K562 (cell line): ENCODE measurements at regions not wholly inside any gene's neighbourhood (a gene's known extent, or its start where the extent isn't known, plus 50 kb on each side); places are given as distances from the start of the nearest gene placed in this dataset.
"Not testable (repeated sequence)": the region's sequence is repeated elsewhere in the genome, so short reads cannot be mapped to it uniquely, and the experiment has no call there.

Source experiments
- ATAC-seq: fragments of 200-7000 bp; cut with Tn5 transposase; 3 replicates; pipeline ENCODE4 v1.9.1; 2020; ENCODE audit warnings: moderate library complexity
- BruUV-seq: library from RNA; stranded (reverse); fragments of 400-500 nt; replicated peaks from 2 replicates; lab custom pipeline; 2021; lab: Mats Ljungman, UMichigan
- CTCF ChIA-PET: fragments of 300-600 bp; formaldehyde crosslinking; extraction: SDS; loops from one replicate; lab custom pipeline; 2021; ENCODE audit warnings: low intra/inter-chr PET ratio; lab: Yijun Ruan, JAX
- POLR2A ChIA-PET: fragments of 300-600, 350-650 bp; sonication (Branson Sonifier 250); formaldehyde crosslinking; extraction: SDS; loops from one replicate; lab custom pipeline; 2021; ENCODE audit warnings: antibody characterized with exemption, inconsistent platforms; lab: Yijun Ruan, JAX
- DNase-seq, 4 experiments: peaks; one replicate each; pipeline versions ENCODE4 v3.0.0 to v3.0.0-alpha.2; 2011 to 2018; ENCODE audit warnings: low spot score in 3 of 4, mixed read lengths in 3 of 4; ENCODE audit errors: extremely low read depth in 1 of 4
- FAIRE-seq: peaks from 2 replicates; lab custom pipeline; 2011; peaks lifted over from hg19 to GRCh38; lab: Jason Lieb, UNC
- H2AFZ ChIP-seq: 2 replicates; pipeline ENCODE4 v1.6.0; 2011; ENCODE audit warnings: low read depth, low read length, control low read depth, inconsistent platforms
- H3K27ac ChIP-seq: fragments of 200-600 bp; 3 replicates; pipeline ENCODE4 v1.8.0; 2011; ENCODE audit warnings: low read depth, mild to moderate bottlenecking, control low read depth, inconsistent platforms, low read length, moderate library complexity, mixed read lengths; ENCODE audit errors: extremely low read depth
- H3K27me3 ChIP-seq, 2 experiments: fragments of 300-600 bp in 1 of 2; 2 replicates in 1 of 2; 3 replicates in 1 of 2; pipeline versions ENCODE4 v1.6.0 to v1.8.0; 2011; ENCODE audit warnings: inconsistent platforms in 2 of 2, low read length in 2 of 2, mild to moderate bottlenecking in 1 of 2, mixed read lengths in 1 of 2, moderate library complexity in 1 of 2; ENCODE audit not compliant: control insufficient read depth in 2 of 2, insufficient read depth in 2 of 2
- H3K36me3 ChIP-seq: fragments of 300-600 bp; 3 replicates; pipeline ENCODE4 v1.8.0; 2011; ENCODE audit warnings: mild to moderate bottlenecking, low read length, inconsistent platforms; ENCODE audit not compliant: control insufficient read depth, insufficient read depth
- H3K4me1 ChIP-seq, 2 experiments: fragments of 200-600 bp in 1 of 2; replicated peaks in 1 of 2; 2 replicates in 1 of 2; 3 replicates in 1 of 2; pipeline versions ENCODE4 v1.5.1 to v1.8.0; 2011; ENCODE audit warnings: inconsistent platforms in 2 of 2, low read length in 2 of 2, mild to moderate bottlenecking in 1 of 2, mixed read lengths in 1 of 2, moderate library complexity in 1 of 2; ENCODE audit not compliant: control insufficient read depth in 2 of 2, insufficient read depth in 2 of 2
- H3K4me2 ChIP-seq: 2 replicates; pipeline ENCODE4 v1.6.1; 2011; ENCODE audit warnings: low read length, control low read depth, inconsistent platforms, mixed read lengths; ENCODE audit not compliant: insufficient read depth
- H3K4me3 ChIP-seq: fragments of 200-600 bp; sonication (generic), shearing (Covaris generic); 2 replicates; pipeline ENCODE4 v1.5.1; 2016; ENCODE audit warnings: control low read depth, inconsistent platforms
- H3K79me2 ChIP-seq: fragments of 200-600 bp; 3 replicates; pipeline ENCODE4 v1.8.0; 2011; ENCODE audit warnings: low read length, inconsistent platforms; ENCODE audit not compliant: control insufficient read depth, insufficient read depth
- H3K9ac ChIP-seq, 2 experiments: 2 replicates each; pipeline versions ENCODE4 v1.6.0 to v1.6.1; 2011; ENCODE audit warnings: low read depth in 2 of 2, low read length in 2 of 2, control low read depth in 1 of 2, inconsistent platforms in 1 of 2, mild to moderate bottlenecking in 1 of 2, mixed read lengths in 1 of 2; ENCODE audit not compliant: insufficient read depth in 1 of 2
- H3K9me1 ChIP-seq: one replicate; pipeline ENCODE4 v1.6.0; 2011; ENCODE audit warnings: inconsistent platforms, mild to moderate bottlenecking, low read length, moderate library complexity; ENCODE audit not compliant: control insufficient read depth, insufficient read depth
- H3K9me3 ChIP-seq: replicated peaks from 2 replicates; pipeline ENCODE4 v1.5.1; 2011; ENCODE audit warnings: low read depth, low read length, inconsistent platforms; ENCODE audit not compliant: control insufficient read depth, insufficient read depth
- H4K20me1 ChIP-seq: replicated peaks from 2 replicates; pipeline ENCODE4 v1.6.1; 2011; ENCODE audit warnings: low read length, inconsistent platforms, mixed read lengths; ENCODE audit not compliant: control insufficient read depth, insufficient read depth
- ATF3 ChIP-seq, 2 experiments: fragments of 450-650 bp in 1 of 2; sonication (generic) in 1 of 2; formaldehyde crosslinking in 1 of 2; IDR thresholded peaks in 1 of 2; conservative IDR thresholded peaks in 1 of 2; 2 replicates each; pipeline versions ENCODE4 v1.6.1 to v1.8.1; 2016 to 2023; ENCODE audit warnings: mild to moderate bottlenecking in 2 of 2, moderate library complexity in 2 of 2, inconsistent platforms in 1 of 2, missing genetic modification reagents in 1 of 2
- MTA1 ChIP-seq: fragments of 450-650 bp; IDR thresholded peaks from 2 replicates; pipeline ENCODE4 v1.6.1; 2017; ENCODE audit warnings: borderline replicate concordance
- WGBS: fragments of 100-300 bp; shearing (Covaris generic); methylation state at CpG from one replicate; pipeline ENCODE4 v1.1.6; 2016; ENCODE audit warnings: low coverage, mixed read lengths; ENCODE audit not compliant: insufficient coverage; ENCODE audit errors: missing lambda C conversion rate; 5-methylcytosine and 5-hydroxymethylcytosine counted together
- in situ Hi-C: fragments of 300-500 bp; cut with MboI; formaldehyde crosslinking; loops from 4 replicates; pipeline ENCODE4 v1.15.0; 2018; ENCODE audit warnings: inconsistent platforms, mixed read lengths
- intact Hi-C: fragments of 100-400 bp; cut with micrococcal nuclease; formaldehyde crosslinking; loops from 2 replicates; pipeline ENCODE4 v1.14.2; 2022

- in situ Hi-C loops (no loop called here), intact Hi-C loops (no loop called here)
- Histone ChIP-seq H3K4me3 (no peak overlapping the region), H3K36me3 (no peaks in the 10 kb centered on the region; the same call in 2 of the 3 replicates), H3K4me2 (no peak overlapping the region), H3K9ac (no peak overlapping the region), H3K4me1 (no peaks in the 10 kb centered on the region), H2AFZ (no peak overlapping the region), H3K9me1 (no peaks in the 10 kb centered on the region), H4K20me1 (no peaks in the 10 kb centered on the region), H3K9me3 (no peaks in the 10 kb centered on the region), H3K27ac (no peak overlapping the region), H3K79me2 (no peaks in the 10 kb centered on the region), H3K27me3 (no peaks in the 10 kb centered on the region; a peak in 1 of 5 replicates)
- BruUV-seq = no TSS peak
- ChIA-PET POLR2A (no interaction called here), CTCF (no interaction called here)
- TF ChIP-seq ATF3 (IDR thresholded peaks at IDR 0.05) (peak; percentile 20; the same call in 1 of the 2 replicates), ATF3 (CRISPR knock-in tag; conservative IDR thresholded peaks at IDR 0.05) (no peak), MTA1 (no peak)
- WGBS = 26% methylated on average over 3 of the region's 6 CpGs
- no peak for FAIRE-seq
- no peak for DNase-seq
- ATAC-seq = no peak
Measured at GRCh38 chr1:14352897-14353296, 245.6 kb upstream of the KAZN start.

DNA sequence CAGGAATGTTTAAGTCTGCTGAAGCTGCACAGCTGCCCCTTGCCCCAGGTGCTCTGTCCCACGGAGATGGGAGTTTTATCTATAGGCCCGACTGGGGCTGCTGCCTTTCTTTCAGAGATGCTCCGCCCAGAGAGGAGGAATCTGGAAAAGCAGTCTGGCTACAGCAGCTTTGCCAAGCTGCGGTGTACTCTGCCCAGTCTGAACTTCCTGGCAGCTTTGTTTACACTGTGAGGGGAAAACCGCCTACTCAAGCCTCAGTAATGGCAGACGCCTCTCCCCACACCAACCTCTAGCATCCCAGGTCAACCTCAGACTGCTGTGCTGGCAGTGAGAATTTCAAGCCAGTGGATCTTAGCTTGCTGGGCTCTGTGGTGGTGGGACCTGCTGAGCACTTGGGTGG, 237.5 kb upstream of the KAZN start:
- H3K9me3 ChIP-seq, H3K4me2 ChIP-seq, H3K27ac ChIP-seq, H3K4me3 ChIP-seq, FAIRE-seq, H3K9me1 ChIP-seq, H2AFZ ChIP-seq, POLR2A ChIA-PET, CTCF ChIA-PET, H3K4me1 ChIP-seq, H3K27me3 ChIP-seq, H4K20me1 ChIP-seq, H3K9ac ChIP-seq, DNase-seq, ATAC-seq, in situ Hi-C loops, H3K36me3 ChIP-seq, intact Hi-C loops, H3K79me2 ChIP-seq, BruUV-seq: not testable (repeated sequence)
- 19% methylated on average over 6 of the region's 6 CpGs for WGBS
